22Rv1 (cell line): ENCODE measurements at regions not wholly inside any gene's neighbourhood (a gene's known extent, or its start where the extent isn't known, plus 50 kb on each side); places are given as distances from the start of the nearest gene placed in this dataset.

Experiments used
- CTCF ChIP-seq: fragments of 450-650 bp; IDR thresholded peaks from 2 replicates; pipeline ENCODE4 v1.5.1; 2017; ENCODE audit warnings: mild to moderate bottlenecking
- ZFX ChIP-seq: fragments of 450-650 bp; IDR thresholded peaks from 2 replicates; pipeline ENCODE4 v1.6.1; 2017; ENCODE audit warnings: antibody characterized with exemption, borderline replicate concordance

- TF ChIP-seq CTCF (no peak), ZFX (no peak)
Observed at GRCh38 chr1:234833646-234834045, 223.7 kb upstream of the IRF2BP2 start.
